ENCODE measurements at regions not wholly inside any gene's neighbourhood (a gene's known extent, or its start where the extent isn't known, plus 50 kb on each side); places are given as distances from the start of the nearest gene placed in this dataset.

DNA sequence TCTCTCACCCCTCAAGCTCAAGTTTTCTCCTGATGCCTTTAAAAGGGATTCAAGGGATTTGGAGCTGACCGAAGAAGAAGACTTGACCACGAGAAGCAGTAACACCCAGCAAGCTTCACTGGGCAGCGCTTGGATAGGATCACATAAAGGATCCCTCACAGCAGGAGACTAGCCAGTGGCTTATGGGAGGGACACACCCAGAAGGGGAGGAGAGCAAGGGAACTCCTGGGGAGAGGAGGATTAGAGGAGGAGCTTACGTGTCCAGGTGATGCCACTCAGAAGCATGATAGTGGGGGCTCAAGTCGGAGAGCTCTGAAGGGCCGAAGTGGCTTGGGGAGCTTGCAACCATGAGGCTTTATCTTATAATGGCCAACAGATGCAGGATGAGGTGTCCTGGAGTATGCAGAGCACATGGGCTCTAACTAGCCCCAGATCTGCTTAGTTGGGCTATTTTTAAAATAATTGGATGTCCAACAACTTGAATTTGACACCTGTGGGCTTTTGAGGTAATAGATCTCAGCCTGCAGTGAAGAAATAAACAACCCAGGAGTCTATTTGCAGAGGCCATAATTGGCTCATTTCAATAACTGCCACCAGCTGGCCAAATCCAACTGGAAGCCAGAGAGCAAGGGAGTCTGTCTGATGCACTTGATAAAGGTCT, 137.9 kb upstream of the EXOC2 start:
- TF ChIP-seq, protein P1, sequence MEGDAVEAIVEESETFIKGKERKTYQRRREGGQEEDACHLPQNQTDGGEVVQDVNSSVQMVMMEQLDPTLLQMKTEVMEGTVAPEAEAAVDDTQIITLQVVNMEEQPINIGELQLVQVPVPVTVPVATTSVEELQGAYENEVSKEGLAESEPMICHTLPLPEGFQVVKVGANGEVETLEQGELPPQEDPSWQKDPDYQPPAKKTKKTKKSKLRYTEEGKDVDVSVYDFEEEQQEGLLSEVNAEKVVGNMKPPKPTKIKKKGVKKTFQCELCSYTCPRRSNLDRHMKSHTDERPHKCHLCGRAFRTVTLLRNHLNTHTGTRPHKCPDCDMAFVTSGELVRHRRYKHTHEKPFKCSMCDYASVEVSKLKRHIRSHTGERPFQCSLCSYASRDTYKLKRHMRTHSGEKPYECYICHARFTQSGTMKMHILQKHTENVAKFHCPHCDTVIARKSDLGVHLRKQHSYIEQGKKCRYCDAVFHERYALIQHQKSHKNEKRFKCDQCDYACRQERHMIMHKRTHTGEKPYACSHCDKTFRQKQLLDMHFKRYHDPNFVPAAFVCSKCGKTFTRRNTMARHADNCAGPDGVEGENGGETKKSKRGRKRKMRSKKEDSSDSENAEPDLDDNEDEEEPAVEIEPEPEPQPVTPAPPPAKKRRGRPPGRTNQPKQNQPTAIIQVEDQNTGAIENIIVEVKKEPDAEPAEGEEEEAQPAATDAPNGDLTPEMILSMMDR (IDR thresholded peaks at IDR 0.05), result no peak
- no peak for DNase-seq
- H3K9me3 ChIP-seq, result no peaks in the 10 kb centered on the region
- no peak overlapping the region for H3K27ac ChIP-seq
- H3K4me1 ChIP-seq (ENCODE audit: insufficient read depth), result no peaks in the 10 kb centered on the region
- no peaks in the 10 kb centered on the region for H3K36me3 ChIP-seq
- H3K27me3 ChIP-seq, result no peaks in the 10 kb centered on the region
- 84 to 91% (median 87%) methylated on average over 6 of the region's 6 CpGs for WGBS, 3 donors
- intact Hi-C loops (cut with DNase I), result no loop called here
- H3K4me3 ChIP-seq, result no peak overlapping the region

DNA sequence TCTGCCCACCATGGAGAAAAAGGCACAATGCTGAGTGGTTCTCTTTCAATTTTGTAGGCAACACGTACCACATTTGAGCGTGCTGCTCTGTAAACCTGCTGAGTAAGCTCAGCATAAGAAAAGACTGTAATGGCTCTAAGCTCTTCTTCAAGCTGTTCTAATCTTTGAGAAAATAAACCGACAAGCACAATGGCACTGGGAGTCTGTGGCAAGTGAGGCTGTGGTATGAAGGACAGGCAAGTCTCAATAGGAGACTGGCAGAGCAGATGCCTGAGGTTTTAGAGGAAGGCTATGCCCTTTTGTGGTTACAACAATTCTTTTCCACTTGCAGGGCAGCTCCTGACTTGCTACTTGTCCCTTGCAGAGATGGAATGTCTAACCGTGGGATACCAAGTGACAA, 136.7 kb upstream of the EXOC2 start:
- no peaks in the 10 kb centered on the region for H3K9me3 ChIP-seq
- H3K4me1 ChIP-seq (ENCODE audit: insufficient read depth), result no peaks in the 10 kb centered on the region
- no peaks in the 10 kb centered on the region for H3K36me3 ChIP-seq
- H3K4me3 ChIP-seq, result no peak overlapping the region
- no peaks in the 10 kb centered on the region for H3K27me3 ChIP-seq
- H3K27ac ChIP-seq, result no peak overlapping the region
- TF ChIP-seq POLR2A (IDR thresholded peaks at IDR 0.05) (no peak), EP300 (IDR thresholded peaks at IDR 0.05) (no peak)
- TF ChIP-seq, protein P1 (IDR thresholded peaks at IDR 0.05), result no peak
- no peak for DNase-seq
- 40 to 52% (median 46%) methylated on average over 4 of the region's 4 CpGs for WGBS, 3 donors
- intact Hi-C loops (cut with DNase I), result no loop called here

- Histone ChIP-seq H3K27ac (no peak overlapping the region), H3K9me3 (no peaks in the 10 kb centered on the region), H3K4me1 (ENCODE audit: insufficient read depth) (no peaks in the 10 kb centered on the region), H3K27me3 (no peaks in the 10 kb centered on the region), H3K4me3 (no peak overlapping the region), H3K36me3 (no peaks in the 10 kb centered on the region)
- 94 to 97% (median 96%) methylated on average over 1 of the region's 1 CpG for WGBS, 3 donors
- no peak for TF ChIP-seq EP300 (IDR thresholded peaks at IDR 0.05)
- TF ChIP-seq, protein P1 (IDR thresholded peaks at IDR 0.05), result no peak
- no peak for TF ChIP-seq POLR2A (IDR thresholded peaks at IDR 0.05)
- DNase-seq, result no peak
- intact Hi-C loops (cut with DNase I), result no loop called here
Measured at GRCh38 chr6:827431-827830, 134.5 kb upstream of the EXOC2 start.

DNA sequence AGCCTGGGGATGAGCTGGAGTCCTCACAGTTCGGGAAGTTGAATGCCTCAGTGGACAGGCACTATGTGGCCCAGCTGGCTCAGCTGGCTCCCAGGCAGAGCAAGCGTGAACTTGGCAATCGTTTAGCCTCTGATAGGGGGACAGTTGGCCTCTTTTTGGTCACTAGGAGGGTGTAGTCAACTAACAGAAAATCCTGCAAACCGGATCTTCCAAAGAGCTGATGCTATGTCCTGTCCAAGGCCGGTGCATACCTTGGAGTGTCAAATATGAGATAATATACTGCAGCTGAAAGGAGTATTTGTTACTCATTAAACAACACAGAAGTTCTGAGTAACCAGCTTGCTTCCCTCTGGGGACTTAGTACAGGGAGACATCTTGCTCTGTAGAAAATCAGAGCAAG, 126.2 kb upstream of the EXOC2 start:
- Histone ChIP-seq H3K4me3 (no peak overlapping the region), H3K4me1 (ENCODE audit: insufficient read depth) (no peaks in the 10 kb centered on the region), H3K27ac (no peak overlapping the region), H3K36me3 (no peaks in the 10 kb centered on the region), H3K9me3 (no peaks in the 10 kb centered on the region), H3K27me3 (no peaks in the 10 kb centered on the region)
- TF ChIP-seq, protein P1 (IDR thresholded peaks at IDR 0.05), result no peak
- TF ChIP-seq EP300 (IDR thresholded peaks at IDR 0.05) (no peak), POLR2A (IDR thresholded peaks at IDR 0.05) (no peak)
- DNase-seq, result no peak
- 24 to 45% (median 31%) methylated on average over 5 of the region's 5 CpGs for WGBS, 3 donors
- intact Hi-C loops (cut with DNase I), result no loop called here

Measured in ovary (tissue), 7 donors.